K562 (cell line): ENCODE measurements at regions not wholly inside any gene's neighbourhood (a gene's known extent, or its start where the extent isn't known, plus 50 kb on each side); places are given as distances from the start of the nearest gene placed in this dataset.

Experiments
- ATAC-seq: fragments of 200-7000 bp; cut with Tn5 transposase; 3 replicates; pipeline ENCODE4 v1.9.1; 2020; ENCODE audit warnings: moderate library complexity
- BruUV-seq: library from RNA; stranded (reverse); fragments of 400-500 nt; replicated peaks from 2 replicates; lab custom pipeline; 2021; lab: Mats Ljungman, UMichigan
- CTCF ChIA-PET: fragments of 300-600 bp; formaldehyde crosslinking; extraction: SDS; loops from one replicate; lab custom pipeline; 2021; ENCODE audit warnings: low intra/inter-chr PET ratio; lab: Yijun Ruan, JAX
- POLR2A ChIA-PET: fragments of 300-600, 350-650 bp; sonication (Branson Sonifier 250); formaldehyde crosslinking; extraction: SDS; loops from one replicate; lab custom pipeline; 2021; ENCODE audit warnings: antibody characterized with exemption, inconsistent platforms; lab: Yijun Ruan, JAX
- DNase-seq, 4 experiments: peaks; one replicate each; pipeline versions ENCODE4 v3.0.0 to v3.0.0-alpha.2; 2011 to 2018; ENCODE audit warnings: low spot score in 3 of 4, mixed read lengths in 3 of 4; ENCODE audit errors: extremely low read depth in 1 of 4
- FAIRE-seq: peaks from 2 replicates; lab custom pipeline; 2011; peaks lifted over from hg19 to GRCh38; lab: Jason Lieb, UNC
- H2AFZ ChIP-seq: 2 replicates; pipeline ENCODE4 v1.6.0; 2011; ENCODE audit warnings: low read depth, low read length, control low read depth, inconsistent platforms
- H3K27ac ChIP-seq: fragments of 200-600 bp; 3 replicates; pipeline ENCODE4 v1.8.0; 2011; ENCODE audit warnings: low read depth, mild to moderate bottlenecking, control low read depth, inconsistent platforms, low read length, moderate library complexity, mixed read lengths; ENCODE audit errors: extremely low read depth
- H3K27me3 ChIP-seq, 2 experiments: fragments of 300-600 bp in 1 of 2; 2 replicates in 1 of 2; 3 replicates in 1 of 2; pipeline versions ENCODE4 v1.6.0 to v1.8.0; 2011; ENCODE audit warnings: inconsistent platforms in 2 of 2, low read length in 2 of 2, mild to moderate bottlenecking in 1 of 2, mixed read lengths in 1 of 2, moderate library complexity in 1 of 2; ENCODE audit not compliant: control insufficient read depth in 2 of 2, insufficient read depth in 2 of 2
- H3K36me3 ChIP-seq: fragments of 300-600 bp; 3 replicates; pipeline ENCODE4 v1.8.0; 2011; ENCODE audit warnings: mild to moderate bottlenecking, low read length, inconsistent platforms; ENCODE audit not compliant: control insufficient read depth, insufficient read depth
- H3K4me1 ChIP-seq, 2 experiments: fragments of 200-600 bp in 1 of 2; replicated peaks in 1 of 2; 2 replicates in 1 of 2; 3 replicates in 1 of 2; pipeline versions ENCODE4 v1.5.1 to v1.8.0; 2011; ENCODE audit warnings: inconsistent platforms in 2 of 2, low read length in 2 of 2, mild to moderate bottlenecking in 1 of 2, mixed read lengths in 1 of 2, moderate library complexity in 1 of 2; ENCODE audit not compliant: control insufficient read depth in 2 of 2, insufficient read depth in 2 of 2
- H3K4me2 ChIP-seq: 2 replicates; pipeline ENCODE4 v1.6.1; 2011; ENCODE audit warnings: low read length, control low read depth, inconsistent platforms, mixed read lengths; ENCODE audit not compliant: insufficient read depth
- H3K4me3 ChIP-seq: fragments of 200-600 bp; sonication (generic), shearing (Covaris generic); 2 replicates; pipeline ENCODE4 v1.5.1; 2016; ENCODE audit warnings: control low read depth, inconsistent platforms
- H3K79me2 ChIP-seq: fragments of 200-600 bp; 3 replicates; pipeline ENCODE4 v1.8.0; 2011; ENCODE audit warnings: low read length, inconsistent platforms; ENCODE audit not compliant: control insufficient read depth, insufficient read depth
- H3K9ac ChIP-seq, 2 experiments: 2 replicates each; pipeline versions ENCODE4 v1.6.0 to v1.6.1; 2011; ENCODE audit warnings: low read depth in 2 of 2, low read length in 2 of 2, control low read depth in 1 of 2, inconsistent platforms in 1 of 2, mild to moderate bottlenecking in 1 of 2, mixed read lengths in 1 of 2; ENCODE audit not compliant: insufficient read depth in 1 of 2
- H3K9me1 ChIP-seq: one replicate; pipeline ENCODE4 v1.6.0; 2011; ENCODE audit warnings: inconsistent platforms, mild to moderate bottlenecking, low read length, moderate library complexity; ENCODE audit not compliant: control insufficient read depth, insufficient read depth
- H3K9me3 ChIP-seq: replicated peaks from 2 replicates; pipeline ENCODE4 v1.5.1; 2011; ENCODE audit warnings: low read depth, low read length, inconsistent platforms; ENCODE audit not compliant: control insufficient read depth, insufficient read depth
- H4K20me1 ChIP-seq: replicated peaks from 2 replicates; pipeline ENCODE4 v1.6.1; 2011; ENCODE audit warnings: low read length, inconsistent platforms, mixed read lengths; ENCODE audit not compliant: control insufficient read depth, insufficient read depth
- CBX8 ChIP-seq: fragments of 200-600 bp; sonication (generic); IDR thresholded peaks from 2 replicates; pipeline ENCODE4 v1.6.1; 2012; ENCODE audit warnings: borderline replicate concordance, mixed run types, low read depth, mild to moderate bottlenecking, moderate library complexity, mixed read lengths, low read length, control low read depth, inconsistent platforms; ENCODE audit not compliant: poor library complexity, severe bottlenecking; ENCODE audit errors: extremely low read depth
- ETV5 ChIP-seq: sonication (generic); formaldehyde crosslinking; IDR thresholded peaks from 2 replicates; pipeline ENCODE4 v1.4.0; 2020; ENCODE audit warnings: low read depth, mild to moderate bottlenecking, missing genetic modification reagents
- GTF2F1 ChIP-seq: IDR thresholded peaks from 2 replicates; pipeline ENCODE4 v1.6.1; 2011; ENCODE audit warnings: low read depth, low read length, improper control_type of control experiment
- JUN ChIP-seq, 2 experiments: sonication (generic) in 1 of 2; formaldehyde crosslinking in 1 of 2; IDR thresholded peaks; 2 replicates each; pipeline versions ENCODE4 v1.6.1 to v1.8.0; 2012 to 2022; ENCODE audit warnings: borderline replicate concordance in 2 of 2, mild to moderate bottlenecking in 2 of 2, improper control_type of control experiment in 1 of 2, low read depth in 1 of 2, low read length in 1 of 2, missing genetic modification reagents in 1 of 2
- PHF8 ChIP-seq: fragments of 200-600 bp; sonication (generic); IDR thresholded peaks from 2 replicates; pipeline ENCODE4 v1.6.1; 2012; ENCODE audit warnings: mixed run types, mild to moderate bottlenecking, inconsistent platforms, low read length, moderate library complexity, borderline replicate concordance
- SIN3A ChIP-seq, 2 experiments: fragments of 150-350 bp in 1 of 2; IDR thresholded peaks; 2 replicates each; pipeline ENCODE4 v1.6.1; 2011 to 2016; ENCODE audit warnings: borderline replicate concordance in 2 of 2, low read depth in 2 of 2, low read length in 2 of 2, mild to moderate bottlenecking in 2 of 2, moderate library complexity in 2 of 2; ENCODE audit not compliant: control insufficient read depth in 1 of 2
- TCF3 ChIP-seq: sonication (generic); formaldehyde crosslinking; IDR thresholded peaks from 2 replicates; pipeline ENCODE4 v1.4.0; 2020; ENCODE audit warnings: mild to moderate bottlenecking, missing genetic modification reagents
- ZNF174 ChIP-seq: fragments of 250-450 bp; sonication (Bioruptor Pico); IDR thresholded peaks from 2 replicates; pipeline ENCODE4 v1.4.0; 2020; ENCODE audit warnings: mild to moderate bottlenecking
- ZNF696 ChIP-seq: fragments of 250-450 bp; sonication (Bioruptor Pico); conservative IDR thresholded peaks from 2 replicates; pipeline ENCODE4 v1.4.0; 2020; ENCODE audit warnings: mild to moderate bottlenecking, moderate library complexity
- ZNF780A ChIP-seq: fragments of 250-450 bp; sonication (Bioruptor Pico); IDR thresholded peaks from 2 replicates; pipeline ENCODE4 v1.5.0; 2021; ENCODE audit warnings: mild to moderate bottlenecking
- WGBS: fragments of 100-300 bp; shearing (Covaris generic); methylation state at CpG from one replicate; pipeline ENCODE4 v1.1.6; 2016; ENCODE audit warnings: low coverage, mixed read lengths; ENCODE audit not compliant: insufficient coverage; ENCODE audit errors: missing lambda C conversion rate; 5-methylcytosine and 5-hydroxymethylcytosine counted together
- in situ Hi-C: fragments of 300-500 bp; cut with MboI; formaldehyde crosslinking; loops from 4 replicates; pipeline ENCODE4 v1.15.0; 2018; ENCODE audit warnings: inconsistent platforms, mixed read lengths
- intact Hi-C: fragments of 100-400 bp; cut with micrococcal nuclease; formaldehyde crosslinking; loops from 2 replicates; pipeline ENCODE4 v1.14.2; 2022
- TF ChIP-seq, protein P1 (sequence below): sonication (generic); formaldehyde crosslinking; IDR thresholded peaks from 2 replicates; pipeline ENCODE4 v1.8.0; 2022; ENCODE audit warnings: mild to moderate bottlenecking, missing genetic modification reagents
- TF ChIP-seq, protein P2 (sequence below): fragments of 450-650 bp; IDR thresholded peaks from 2 replicates; pipeline ENCODE4 v1.6.1; 2017; ENCODE audit warnings: mild to moderate bottlenecking, moderate library complexity
- TF ChIP-seq, protein P3 (sequence below): sonication (generic); formaldehyde crosslinking; IDR thresholded peaks from 2 replicates; pipeline ENCODE4 v1.8.0; 2023; ENCODE audit warnings: mild to moderate bottlenecking, missing genetic modification reagents

- intact Hi-C loops, result no loop called here
- WGBS, result 1% methylated on average over 5 of the region's 5 CpGs
- peaks cover 2 to 7% of the 10 kb centered on the region in 2 experiments; a peak in 3 of 5 replicates for H3K27me3 ChIP-seq
- H3K4me2 ChIP-seq, result no peak overlapping the region
- H3K4me1 ChIP-seq, result no peaks in the 10 kb centered on the region
- in situ Hi-C loops, result loop anchor here (10.0 kb wide), 1 partner anchor 1340 kb away; no protein-coding TSS in a partner anchor
- ATAC-seq (no peak), DNase-seq (no peak), FAIRE-seq (no peak)
- no peak overlapping the region for H3K4me3 ChIP-seq
- TF ChIP-seq SIN3A (IDR thresholded peaks at IDR 0.05; ENCODE audit: borderline replicate concordance in 2 of 2, control insufficient read depth in 1 of 2, low read depth in 2 of 2, low read length in 2 of 2), result no peak
- TF ChIP-seq ETV5 (CRISPR knock-in tag), result no peak
- TF ChIP-seq, protein P1, sequence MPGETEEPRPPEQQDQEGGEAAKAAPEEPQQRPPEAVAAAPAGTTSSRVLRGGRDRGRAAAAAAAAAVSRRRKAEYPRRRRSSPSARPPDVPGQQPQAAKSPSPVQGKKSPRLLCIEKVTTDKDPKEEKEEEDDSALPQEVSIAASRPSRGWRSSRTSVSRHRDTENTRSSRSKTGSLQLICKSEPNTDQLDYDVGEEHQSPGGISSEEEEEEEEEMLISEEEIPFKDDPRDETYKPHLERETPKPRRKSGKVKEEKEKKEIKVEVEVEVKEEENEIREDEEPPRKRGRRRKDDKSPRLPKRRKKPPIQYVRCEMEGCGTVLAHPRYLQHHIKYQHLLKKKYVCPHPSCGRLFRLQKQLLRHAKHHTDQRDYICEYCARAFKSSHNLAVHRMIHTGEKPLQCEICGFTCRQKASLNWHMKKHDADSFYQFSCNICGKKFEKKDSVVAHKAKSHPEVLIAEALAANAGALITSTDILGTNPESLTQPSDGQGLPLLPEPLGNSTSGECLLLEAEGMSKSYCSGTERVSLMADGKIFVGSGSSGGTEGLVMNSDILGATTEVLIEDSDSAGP (CRISPR knock-in tag), result no peak
- TF ChIP-seq, protein P2, sequence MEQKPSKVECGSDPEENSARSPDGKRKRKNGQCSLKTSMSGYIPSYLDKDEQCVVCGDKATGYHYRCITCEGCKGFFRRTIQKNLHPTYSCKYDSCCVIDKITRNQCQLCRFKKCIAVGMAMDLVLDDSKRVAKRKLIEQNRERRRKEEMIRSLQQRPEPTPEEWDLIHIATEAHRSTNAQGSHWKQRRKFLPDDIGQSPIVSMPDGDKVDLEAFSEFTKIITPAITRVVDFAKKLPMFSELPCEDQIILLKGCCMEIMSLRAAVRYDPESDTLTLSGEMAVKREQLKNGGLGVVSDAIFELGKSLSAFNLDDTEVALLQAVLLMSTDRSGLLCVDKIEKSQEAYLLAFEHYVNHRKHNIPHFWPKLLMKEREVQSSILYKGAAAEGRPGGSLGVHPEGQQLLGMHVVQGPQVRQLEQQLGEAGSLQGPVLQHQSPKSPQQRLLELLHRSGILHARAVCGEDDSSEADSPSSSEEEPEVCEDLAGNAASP, result no peak
- TF ChIP-seq GTF2F1, result no peak
- TF ChIP-seq JUN (IDR thresholded peaks at IDR 0.05; ENCODE audit: borderline replicate concordance, low read depth, low read length), result no peak
- TF ChIP-seq JUN (CRISPR knock-in tag; IDR thresholded peaks at IDR 0.05; ENCODE audit: borderline replicate concordance), result no peak
- TF ChIP-seq, protein P3, sequence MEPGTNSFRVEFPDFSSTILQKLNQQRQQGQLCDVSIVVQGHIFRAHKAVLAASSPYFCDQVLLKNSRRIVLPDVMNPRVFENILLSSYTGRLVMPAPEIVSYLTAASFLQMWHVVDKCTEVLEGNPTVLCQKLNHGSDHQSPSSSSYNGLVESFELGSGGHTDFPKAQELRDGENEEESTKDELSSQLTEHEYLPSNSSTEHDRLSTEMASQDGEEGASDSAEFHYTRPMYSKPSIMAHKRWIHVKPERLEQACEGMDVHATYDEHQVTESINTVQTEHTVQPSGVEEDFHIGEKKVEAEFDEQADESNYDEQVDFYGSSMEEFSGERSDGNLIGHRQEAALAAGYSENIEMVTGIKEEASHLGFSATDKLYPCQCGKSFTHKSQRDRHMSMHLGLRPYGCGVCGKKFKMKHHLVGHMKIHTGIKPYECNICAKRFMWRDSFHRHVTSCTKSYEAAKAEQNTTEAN (CRISPR knock-in tag), result no peak
- TF ChIP-seq ZNF696 (CRISPR knock-in tag), result no peak
- no peak for TF ChIP-seq ZNF780A (CRISPR knock-in tag)
- no peak for TF ChIP-seq ZNF174
- no peak for TF ChIP-seq PHF8
- TF ChIP-seq TCF3 (CRISPR knock-in tag), result no peak
- no peak for TF ChIP-seq CBX8
- POLR2A ChIA-PET, result no interaction called here
- H3K9me1 ChIP-seq, result no peaks in the 10 kb centered on the region
- H3K9me3 ChIP-seq, result no peaks in the 10 kb centered on the region; the same call in 1 of the 2 replicates
- no TSS peak for BruUV-seq
- no peak overlapping the region for H3K9ac ChIP-seq
- H4K20me1 ChIP-seq, result peaks cover 5% of the 10 kb centered on the region; the same call in 1 of the 2 replicates
- no peaks in the 10 kb centered on the region for H3K36me3 ChIP-seq
- no peak overlapping the region for H2AFZ ChIP-seq
- H3K27ac ChIP-seq, result no peak overlapping the region
- H3K79me2 ChIP-seq, result no peaks in the 10 kb centered on the region
- CTCF ChIA-PET, result no interaction called here
These were observed 90.5 kb downstream of the ACTL7B start for GRCh38 chr9:108765265-108765664.
